Erythroblast (primary cell): ENCODE measurements at regions not wholly inside any gene's neighbourhood (a gene's known extent, or its start where the extent isn't known, plus 50 kb on each side); places are given as distances from the start of the nearest gene placed in this dataset.

ENCODE experiments used
- GATA1 ChIP-seq: IDR thresholded peaks from 2 replicates; pipeline ENCODE4 v1.6.1; 2011; ENCODE audit warnings: low read depth, mild to moderate bottlenecking, control low read depth, low read length, moderate library complexity
- POLR2A ChIP-seq: IDR thresholded peaks from 2 replicates; pipeline ENCODE4 v1.6.1; 2011; ENCODE audit warnings: mild to moderate bottlenecking, low read length

GRCh38 chr2:39875914-39876267, 96.8 kb upstream of the THUMPD2 start:
- TF ChIP-seq POLR2A, result no peak
- no peak for TF ChIP-seq GATA1
